GM19452 (cell line): ENCODE measurements at regions not wholly inside any gene's neighbourhood (a gene's known extent, or its start where the extent isn't known, plus 50 kb on each side); places are given as distances from the start of the nearest gene placed in this dataset.
"Not testable (repeated sequence)": the region's sequence is repeated elsewhere in the genome, so short reads cannot be mapped to it uniquely, and the experiment has no call there.

ENCODE experiments used
- ATAC-seq: cut with Tn5 transposase; IDR thresholded peaks from one replicate; pipeline ENCODE4 v1.9.1; 2021; ENCODE audit not compliant: unreplicated experiment

- peak; percentile 93 for ATAC-seq
Observed at GRCh38 chr2:111463956-111464355, 343.2 kb downstream of the BCL2L11 start.

GRCh38 chr2:111464367-111464766 is 343.7 kb downstream of the BCL2L11 start:
- not testable (repeated sequence) for ATAC-seq

GRCh38 chr2:111465521-111465920 is 344.8 kb downstream of the BCL2L11 start:
- not testable (repeated sequence) for ATAC-seq

DNA sequence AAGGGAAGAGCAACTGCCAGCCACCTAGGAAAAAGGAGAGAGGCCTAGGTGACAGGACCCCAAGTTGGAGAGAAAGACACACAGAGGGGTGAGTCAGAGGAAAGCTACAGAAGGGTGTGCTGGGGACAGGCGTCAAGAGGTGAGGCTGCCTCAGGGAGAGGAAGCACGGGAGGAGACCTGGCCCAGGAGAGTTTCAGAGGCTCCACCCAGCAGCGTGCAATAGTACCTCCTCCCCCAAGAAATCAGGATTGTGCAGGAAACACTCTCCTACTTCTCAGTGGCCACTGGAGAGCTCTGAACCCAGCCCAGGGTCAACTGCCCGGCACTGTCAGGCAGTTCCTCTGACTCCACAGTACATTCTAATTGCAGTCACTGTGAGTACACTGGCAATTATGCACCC is 346.0 kb downstream of the BCL2L11 start:
- ATAC-seq: not testable (repeated sequence)

- not testable (repeated sequence) for ATAC-seq
Observed at GRCh38 chr2:111470924-111471323, 350.2 kb downstream of the BCL2L11 start.

- not testable (repeated sequence) for ATAC-seq
Observed at GRCh38 chr2:111471791-111472530, 351.2 kb downstream of the BCL2L11 start.

DNA sequence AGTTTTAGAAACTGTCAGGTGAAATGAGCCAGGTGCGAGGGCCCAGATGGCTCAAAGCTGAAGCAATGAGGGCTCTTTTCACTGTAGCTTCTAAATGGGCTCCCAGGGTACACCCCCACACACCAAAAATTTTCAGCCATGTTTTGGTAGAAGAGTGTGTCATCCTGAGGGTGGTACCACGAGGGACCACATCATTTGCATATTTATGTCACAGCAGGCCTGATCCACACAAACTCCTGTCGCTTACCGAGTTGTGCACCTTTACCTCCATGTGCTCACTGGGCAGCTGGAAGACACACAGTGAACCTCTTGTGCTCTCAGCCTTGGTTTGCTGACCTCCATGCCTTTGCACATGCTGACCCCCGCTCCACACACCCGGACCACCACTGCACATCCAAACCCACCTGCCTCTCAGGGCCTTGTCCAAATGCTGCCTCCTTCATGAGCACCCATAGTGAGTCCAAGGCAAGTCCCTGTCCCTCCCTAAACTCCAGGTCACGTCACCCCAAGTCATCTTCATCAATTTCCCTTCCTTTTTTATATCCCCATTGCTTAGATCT is 352.2 kb downstream of the BCL2L11 start:
- ATAC-seq: not testable (repeated sequence)

GRCh38 chr2:111473522-111473921 is 352.8 kb downstream of the BCL2L11 start:
- not testable (repeated sequence) for ATAC-seq

- ATAC-seq: not testable (repeated sequence)
Observed at GRCh38 chr2:111474198-111474705, 353.5 kb downstream of the BCL2L11 start.

DNA sequence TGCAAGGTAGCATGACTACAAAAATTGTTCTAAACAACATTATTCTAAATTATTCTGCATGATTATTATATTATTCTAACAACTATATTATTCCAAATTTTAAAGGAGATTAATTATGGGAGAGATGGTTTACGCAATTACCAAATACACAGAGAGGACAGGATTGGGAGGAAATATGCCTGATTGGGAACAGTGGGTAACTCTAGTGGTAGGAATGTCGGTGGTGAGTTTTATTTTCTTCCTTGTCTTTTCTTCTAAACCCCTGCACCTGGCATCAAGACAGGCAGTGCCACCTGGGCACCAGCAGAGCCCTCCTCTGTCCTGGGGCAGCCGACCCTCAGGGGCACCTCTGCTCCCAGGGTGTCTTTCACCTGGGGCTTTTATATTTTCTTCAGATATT is 357.6 kb downstream of the BCL2L11 start:
- ATAC-seq: not testable (repeated sequence)

DNA sequence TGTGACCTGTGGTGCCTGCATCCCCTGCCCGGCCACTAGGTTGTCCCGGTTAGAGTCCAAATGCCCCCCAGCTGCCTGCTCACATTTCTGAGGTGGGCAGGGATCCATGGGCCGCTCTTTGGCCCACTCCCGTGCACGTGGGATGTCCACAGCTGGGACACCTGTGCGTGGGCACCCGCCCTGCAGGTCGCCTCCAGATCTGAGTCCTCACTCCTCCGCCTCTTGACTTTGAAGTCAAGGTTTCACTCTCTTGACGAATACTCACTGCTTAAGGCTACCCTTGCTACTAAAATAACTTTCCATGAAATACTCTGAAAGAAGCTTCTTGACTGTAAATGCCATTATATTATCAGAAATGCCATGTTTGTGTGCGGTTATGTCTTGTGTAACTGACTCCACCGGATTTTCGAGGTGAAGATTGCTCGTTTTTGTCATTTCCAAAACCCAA is 358.2 kb downstream of the BCL2L11 start:
- not testable (repeated sequence) for ATAC-seq

DNA sequence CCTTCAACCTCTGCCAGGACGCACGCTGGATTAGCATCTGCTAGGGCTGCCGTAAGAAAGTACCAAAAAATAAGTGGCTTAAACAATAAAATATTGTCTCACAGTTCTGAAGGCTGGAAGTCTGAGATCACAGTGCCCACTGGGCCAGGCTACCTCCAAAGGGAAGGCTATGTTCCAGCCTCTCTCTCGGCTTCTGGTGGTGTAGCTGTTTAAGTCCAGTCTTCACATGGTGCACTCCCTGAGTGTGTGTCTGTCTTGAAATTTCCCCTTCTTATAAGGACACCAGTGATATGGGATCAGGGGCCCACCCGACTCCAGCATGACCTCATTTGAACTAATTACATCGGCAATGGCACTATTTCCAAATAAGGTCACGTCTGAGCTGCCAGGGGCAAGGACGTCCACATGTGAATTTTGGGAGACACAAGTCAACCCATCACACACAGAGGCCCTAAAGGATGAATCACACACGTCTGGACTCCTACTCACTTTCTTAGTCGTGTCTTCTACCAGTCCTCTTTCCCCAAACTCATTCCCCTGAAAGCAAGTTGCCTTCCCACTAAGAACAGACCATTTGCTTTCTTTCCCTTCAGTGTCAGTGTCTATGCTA is 359.4 kb downstream of the BCL2L11 start:
- ATAC-seq: not testable (repeated sequence)

DNA sequence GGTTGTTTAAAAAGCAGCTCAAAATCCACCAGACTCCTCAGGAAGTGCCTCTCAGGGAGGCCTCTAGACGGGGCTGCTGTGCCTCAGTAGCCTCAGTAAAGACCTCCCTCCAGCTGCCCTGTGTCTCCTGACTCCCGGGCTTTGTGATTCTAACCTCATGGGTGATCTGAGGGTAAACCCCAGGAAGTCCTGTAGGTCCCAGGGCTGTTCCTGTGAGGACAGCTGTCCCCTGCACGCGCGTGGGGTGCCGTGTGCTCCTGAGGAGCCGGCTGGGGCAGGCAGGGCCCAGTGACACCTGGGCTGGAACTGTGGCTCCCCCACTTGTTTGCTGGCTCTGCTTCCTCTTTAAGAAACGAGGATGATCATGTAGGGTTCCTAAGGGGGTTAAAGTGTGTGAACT is 359.9 kb downstream of the BCL2L11 start:
- ATAC-seq: not testable (repeated sequence)

DNA sequence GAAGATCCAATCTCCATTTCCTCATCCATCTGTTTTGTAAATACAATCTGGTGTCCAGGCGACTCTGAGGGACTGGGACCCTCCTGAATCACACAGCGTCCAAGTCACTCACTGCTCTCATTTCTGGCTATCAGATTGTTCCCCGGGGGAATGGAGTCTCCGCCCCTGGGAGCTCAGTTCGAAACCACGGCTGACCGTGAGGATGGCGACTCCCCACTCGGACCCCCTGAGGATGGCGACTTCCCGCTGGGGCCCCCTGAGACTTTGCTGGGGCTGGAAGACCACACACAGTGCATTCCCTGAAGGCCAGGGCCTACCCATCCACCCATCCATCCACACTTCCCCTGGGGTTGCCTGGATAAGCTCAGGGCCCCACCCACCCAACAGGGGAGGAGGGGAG is 360.5 kb downstream of the BCL2L11 start:
- not testable (repeated sequence) for ATAC-seq

GRCh38 chr2:111482987-111483679 is 362.4 kb downstream of the BCL2L11 start:
- peak; percentile 56 for ATAC-seq

- ATAC-seq: not testable (repeated sequence)
Observed at GRCh38 chr2:111484097-111484496, 363.4 kb downstream of the BCL2L11 start.

DNA sequence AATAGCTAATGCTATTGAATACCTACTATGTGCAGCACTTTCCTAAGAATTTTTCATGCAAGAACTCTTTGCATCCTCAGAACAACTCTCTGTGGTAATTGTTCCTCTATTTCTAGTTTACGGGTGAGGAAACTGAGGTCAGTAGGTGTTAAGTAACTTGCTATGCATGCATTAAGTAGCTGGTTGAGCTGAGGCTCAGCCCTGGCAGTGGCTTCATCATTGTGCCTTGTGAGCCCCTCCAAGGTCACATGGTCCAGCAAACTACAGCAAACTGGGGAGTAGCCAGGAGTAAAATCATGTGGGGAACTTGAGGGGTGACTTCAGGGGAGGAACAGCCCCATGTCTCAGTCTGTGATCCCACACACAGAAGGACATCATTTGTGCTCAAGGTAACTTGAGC is 365.2 kb downstream of the BCL2L11 start:
- ATAC-seq: not testable (repeated sequence)

DNA sequence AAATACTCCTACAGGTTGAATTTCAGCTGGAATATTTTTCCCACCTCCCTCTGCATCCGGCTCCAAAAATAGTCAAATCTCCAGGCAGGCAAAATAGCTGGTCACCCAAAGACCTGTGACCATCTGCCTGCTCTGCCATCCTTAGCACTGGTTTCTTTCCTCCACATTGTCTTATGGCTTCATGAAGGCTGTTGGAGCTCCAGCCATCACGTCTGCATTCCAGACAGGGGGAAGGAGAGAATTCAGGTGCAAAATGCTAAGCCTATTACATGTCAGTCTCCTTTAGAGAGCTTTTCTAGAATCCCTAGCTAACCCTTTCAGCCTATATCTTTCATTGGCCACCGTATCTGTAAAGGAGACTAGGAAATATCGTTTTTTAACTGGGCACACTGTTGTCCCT is 367.7 kb downstream of the BCL2L11 start:
- not testable (repeated sequence) for ATAC-seq

DNA sequence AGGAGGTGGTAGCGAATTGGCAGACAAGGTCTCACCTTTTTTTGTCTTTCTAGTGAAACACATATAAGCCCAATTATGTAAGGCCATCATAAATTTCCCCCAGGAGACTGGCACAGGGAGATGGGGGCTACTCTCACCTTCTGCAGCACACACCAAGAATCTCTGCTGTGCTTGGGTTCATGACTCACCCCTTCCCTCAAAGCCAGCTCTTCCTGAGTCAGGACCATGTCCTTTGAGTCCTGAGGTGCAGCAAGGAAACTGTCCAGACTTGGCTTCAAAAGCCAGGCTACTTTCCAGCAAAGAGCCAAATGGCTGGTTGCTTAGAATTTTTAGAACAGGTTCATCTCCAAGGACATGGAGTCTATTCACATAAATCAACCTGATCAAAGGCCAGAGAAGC is 368.7 kb downstream of the BCL2L11 start:
- ATAC-seq: not testable (repeated sequence)

- not testable (repeated sequence) for ATAC-seq
Observed at GRCh38 chr2:111491181-111491580, 370.5 kb downstream of the BCL2L11 start.

GRCh38 chr2:111491614-111492013 is 370.9 kb downstream of the BCL2L11 start:
- ATAC-seq: not testable (repeated sequence)
